GM04504 (cell line): ENCODE measurements at regions not wholly inside any gene's neighbourhood (a gene's known extent, or its start where the extent isn't known, plus 50 kb on each side); places are given as distances from the start of the nearest gene placed in this dataset.

Experiments used
- DNase-seq: peaks from one replicate; pipeline ENCODE4 v3.0.0-alpha.2; 2012; ENCODE audit warnings: low read depth

DNA sequence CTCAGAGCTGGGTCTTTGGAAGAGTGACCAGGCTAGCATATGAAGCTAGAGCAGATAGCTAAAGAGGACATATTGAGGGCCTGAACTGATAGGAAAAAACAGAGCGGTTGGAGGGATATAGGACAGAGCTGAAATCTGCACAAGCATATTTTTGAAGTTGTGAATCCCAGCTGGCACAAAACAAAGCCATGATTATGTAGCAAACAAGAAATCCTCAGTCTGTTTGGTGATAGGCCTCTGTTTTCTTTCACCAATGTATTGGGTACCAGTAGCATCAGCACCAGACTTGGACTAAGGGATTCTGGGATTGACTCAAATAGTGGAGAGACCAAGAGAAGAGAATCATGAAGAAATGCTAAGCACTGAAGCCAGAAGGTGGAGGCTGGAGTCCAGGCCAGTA lies 151.0 kb downstream of the FAM43A start:
- DNase-seq: no peak

DNA sequence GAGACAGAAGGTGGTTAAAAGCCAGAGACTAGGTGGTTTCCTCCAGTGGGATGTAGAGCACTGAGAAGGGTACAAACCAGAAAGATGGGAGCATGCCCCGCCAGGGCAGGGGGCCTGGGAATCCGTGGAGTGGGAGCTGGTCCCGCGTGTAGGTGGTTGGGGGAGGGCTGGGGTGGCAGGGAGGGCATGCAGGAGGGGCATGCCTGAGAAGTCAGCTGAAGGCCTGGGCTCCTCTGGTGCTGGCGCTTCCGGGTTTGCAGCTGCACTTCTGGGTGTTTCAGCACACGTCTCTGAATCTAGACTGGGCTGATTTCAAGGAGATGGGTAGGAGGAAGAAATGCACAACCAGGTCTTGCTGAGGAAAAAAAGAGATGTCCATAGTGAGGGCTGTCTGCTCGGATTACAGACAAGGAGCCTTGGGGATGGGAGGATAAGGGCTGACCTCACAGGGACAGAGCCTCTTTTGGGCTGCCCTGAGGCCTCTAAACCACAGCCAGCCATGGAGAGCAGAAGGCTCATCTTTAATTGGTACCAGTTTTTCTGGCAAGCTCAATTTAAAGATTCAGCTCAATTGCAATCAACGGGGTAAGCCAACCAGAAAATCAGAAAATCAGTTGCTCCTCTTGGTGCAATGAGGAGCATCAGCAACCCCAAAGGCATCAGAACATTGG lies 151.9 kb downstream of the FAM43A start:
- DNase-seq: no peak

DNA sequence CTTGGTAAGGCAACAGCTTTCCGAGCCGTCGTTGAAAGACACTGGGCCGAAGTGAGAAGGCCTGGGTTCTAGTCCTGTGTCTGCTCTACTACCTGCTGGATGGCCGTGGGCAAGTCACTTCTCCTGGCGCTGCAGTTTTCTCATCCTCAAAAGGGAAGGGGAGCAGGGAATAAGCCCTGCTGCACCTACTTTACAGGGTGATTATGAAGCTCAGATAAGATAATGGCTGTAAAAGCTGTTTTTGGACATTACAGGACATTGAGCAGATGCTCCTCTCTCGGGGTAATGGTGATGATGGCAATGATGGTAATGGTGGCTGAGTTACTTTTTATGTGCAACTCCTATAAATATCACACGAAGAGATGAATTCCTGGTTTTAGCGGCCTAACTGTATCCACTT lies 152.6 kb downstream of the FAM43A start:
- no peak for DNase-seq

DNA sequence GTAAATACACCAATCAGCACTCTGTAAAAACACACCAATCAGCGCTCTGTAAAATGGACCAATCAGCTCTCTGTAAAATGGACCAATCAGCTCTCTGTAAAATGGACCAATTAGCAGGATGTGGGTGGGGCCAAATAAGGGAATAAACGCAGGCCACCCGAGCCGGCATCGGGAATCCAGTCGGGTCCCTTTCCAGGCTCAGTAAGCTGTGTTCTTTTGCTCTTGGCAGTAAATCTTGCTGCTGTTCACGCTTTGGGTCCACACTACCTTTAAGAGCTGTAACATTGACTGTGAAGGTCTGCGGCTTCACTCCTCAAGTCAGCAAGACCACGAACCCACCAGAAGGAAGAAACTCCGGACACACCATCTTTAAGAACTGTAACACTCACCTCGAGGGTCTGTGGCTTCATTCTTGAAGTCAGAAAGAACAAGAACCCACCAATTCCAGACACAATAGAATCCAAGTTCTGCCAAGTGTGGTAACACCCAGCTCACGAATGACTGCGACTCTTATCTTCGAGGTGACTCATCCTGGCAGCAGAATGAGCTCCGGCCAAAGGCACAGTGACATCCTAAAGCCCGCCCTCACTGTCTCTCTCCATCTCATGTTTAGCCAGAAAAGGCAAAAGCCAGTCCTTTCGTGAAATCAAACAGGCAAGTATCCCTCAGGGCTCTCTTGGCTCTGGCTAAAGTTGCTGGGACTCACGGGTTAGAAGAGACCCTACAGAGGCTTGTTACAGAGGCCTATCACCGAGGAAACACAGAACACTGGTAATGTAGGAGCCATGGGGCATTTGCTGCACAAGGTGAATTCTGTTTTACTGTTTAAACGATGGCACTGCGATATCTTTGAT lies 155.2 kb downstream of the FAM43A start:
- no peak for DNase-seq

DNA sequence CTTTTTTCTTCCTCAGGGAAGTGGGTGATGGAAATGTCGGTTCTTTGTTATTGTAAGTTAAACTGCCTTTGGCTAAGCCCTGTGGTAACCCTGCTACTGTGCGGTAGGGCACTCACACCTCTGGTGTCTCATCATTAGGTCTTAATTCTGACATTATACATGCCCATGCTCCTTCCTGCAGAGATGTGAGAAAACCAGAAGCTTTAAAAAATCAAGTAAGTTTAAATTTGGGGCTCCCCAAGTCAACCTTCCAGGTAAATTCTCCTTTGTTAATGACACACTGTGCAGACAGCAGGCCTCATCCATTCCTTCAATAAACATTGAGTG lies 155.8 kb downstream of the FAM43A start:
- DNase-seq: no peak

DNA sequence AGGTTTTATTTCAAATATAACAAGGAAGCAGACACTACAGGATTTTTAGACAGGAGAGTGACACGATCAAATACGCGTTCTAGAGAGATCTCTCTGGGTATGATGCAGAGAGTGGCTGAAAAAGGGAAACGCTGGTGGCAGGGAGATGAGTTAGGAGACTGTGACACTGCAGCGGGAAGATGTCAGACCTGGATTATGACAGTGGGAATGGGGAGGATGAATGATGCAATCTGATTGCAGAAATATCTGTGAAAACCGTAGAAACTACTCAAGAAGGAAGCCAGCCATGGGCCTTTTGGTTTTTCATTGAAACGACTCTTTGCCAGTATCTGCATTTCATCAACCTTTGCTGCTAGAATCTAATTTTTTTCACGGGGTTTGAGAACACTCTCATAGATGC lies 157.9 kb downstream of the FAM43A start:
- DNase-seq: no peak

DNA sequence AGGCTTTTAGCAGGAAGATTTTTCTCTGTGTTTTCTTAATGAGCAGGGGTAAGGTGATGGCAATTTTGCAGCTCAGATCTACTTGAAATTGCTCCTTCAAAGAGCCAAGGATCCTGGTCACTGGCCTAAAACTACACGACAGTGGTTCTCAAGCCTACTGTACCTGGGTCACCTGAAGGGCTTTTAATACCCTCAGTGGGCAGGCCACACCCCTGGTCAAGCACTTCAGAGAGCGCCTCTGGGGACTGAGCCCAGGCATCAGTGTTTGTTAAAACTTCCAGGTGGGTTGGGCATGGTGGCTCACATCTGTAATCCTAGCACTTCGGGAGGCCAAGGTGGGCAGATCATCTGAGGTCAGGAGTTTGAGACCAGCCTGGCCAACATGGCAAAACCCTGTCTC lies 158.4 kb downstream of the FAM43A start:
- DNase-seq: no peak

DNA sequence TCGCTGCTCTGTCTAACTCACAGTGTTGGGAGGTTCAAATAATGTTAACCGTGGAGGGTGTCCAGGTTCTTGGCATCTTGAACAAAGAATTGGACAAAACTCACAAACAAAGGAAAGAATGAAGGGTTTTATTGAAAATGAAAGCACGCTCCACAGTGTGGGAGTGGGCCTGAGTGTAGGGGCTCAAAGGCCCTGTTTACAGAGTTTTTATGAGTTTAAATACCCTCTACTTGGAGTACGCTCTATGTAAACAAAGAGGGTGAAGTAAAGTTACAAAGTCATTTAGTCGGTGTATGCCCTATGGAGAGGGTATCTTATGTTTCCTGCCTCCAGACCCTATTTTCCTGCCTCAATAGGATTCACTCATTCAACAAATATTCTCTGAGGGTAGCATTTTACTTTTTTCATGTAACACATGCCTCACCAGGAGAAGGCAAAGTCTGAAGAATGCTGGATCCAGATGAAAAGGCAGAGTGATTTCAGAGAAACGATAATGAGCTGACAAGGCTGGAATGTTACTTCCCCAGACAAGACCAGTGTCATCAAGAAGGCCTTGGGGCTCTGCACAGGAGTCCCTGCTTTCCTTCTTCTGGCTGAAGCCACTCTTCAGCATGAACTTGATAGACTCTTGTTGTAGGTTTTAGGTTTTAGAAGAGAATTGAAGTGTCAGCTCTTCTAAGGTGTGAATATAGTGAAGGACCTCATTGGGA lies 163.6 kb downstream of the FAM43A start:
- DNase-seq: no peak

DNA sequence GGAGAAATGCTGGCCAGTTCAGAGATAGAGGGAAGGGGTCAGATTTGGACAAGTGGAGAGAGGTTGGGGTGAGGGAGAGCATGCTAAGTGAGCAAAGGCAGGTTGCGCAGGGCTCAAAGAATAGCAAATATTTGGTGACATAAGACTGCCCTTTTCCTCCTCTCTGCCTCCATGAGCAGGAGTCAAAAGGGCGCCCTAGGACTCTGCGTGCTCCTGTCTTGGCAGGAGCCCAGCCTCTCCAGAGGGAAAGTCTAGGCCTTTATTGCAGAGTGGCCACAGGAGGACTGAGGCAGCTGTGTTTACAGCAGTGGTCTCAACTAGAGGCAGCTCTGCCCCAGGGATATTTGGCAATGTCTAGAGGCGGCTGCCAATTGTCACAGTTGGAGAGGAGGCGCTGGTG lies 165.6 kb downstream of the FAM43A start:
- DNase-seq: no peak

DNA sequence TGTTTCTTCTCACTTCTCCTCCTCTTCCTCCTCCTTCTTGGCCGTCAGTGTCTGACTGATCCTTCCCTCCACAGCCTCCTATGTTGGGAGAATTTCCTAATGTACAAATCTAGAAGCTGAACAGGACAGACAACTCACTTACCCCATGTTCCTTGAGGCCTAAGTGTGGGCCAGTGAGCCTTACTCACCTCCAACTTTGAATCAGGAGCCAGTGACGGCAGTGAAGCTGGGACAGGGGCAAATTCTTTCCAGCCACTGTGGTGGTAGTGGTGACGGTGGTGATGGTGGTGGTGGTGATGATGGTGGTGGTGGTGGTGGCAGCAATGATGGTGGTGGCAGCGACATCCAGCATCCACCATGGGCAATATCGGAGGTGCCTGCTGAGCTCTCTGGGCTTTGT lies 166.3 kb downstream of the FAM43A start:
- DNase-seq: no peak

DNA sequence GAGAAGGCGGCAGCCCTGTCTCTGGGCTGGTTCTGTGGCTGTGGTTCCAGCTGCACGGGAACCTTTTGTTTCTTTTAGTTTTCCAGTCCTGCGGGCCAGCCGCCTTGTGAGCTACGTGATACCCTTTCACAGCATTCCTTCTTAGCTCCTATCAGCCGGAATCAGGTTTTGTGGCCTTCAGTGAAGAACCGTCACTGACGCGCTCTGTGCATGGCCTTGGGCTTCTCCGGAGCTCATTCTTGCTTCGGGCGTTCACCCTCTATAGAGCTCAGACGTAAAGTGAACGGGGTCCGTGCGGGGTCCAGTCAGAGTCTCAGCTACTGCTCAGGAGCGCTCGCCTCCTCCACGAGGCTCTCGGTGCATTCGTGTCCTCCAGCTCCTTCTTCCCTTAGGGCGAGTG lies 166.7 kb downstream of the FAM43A start:
- no peak for DNase-seq

DNA sequence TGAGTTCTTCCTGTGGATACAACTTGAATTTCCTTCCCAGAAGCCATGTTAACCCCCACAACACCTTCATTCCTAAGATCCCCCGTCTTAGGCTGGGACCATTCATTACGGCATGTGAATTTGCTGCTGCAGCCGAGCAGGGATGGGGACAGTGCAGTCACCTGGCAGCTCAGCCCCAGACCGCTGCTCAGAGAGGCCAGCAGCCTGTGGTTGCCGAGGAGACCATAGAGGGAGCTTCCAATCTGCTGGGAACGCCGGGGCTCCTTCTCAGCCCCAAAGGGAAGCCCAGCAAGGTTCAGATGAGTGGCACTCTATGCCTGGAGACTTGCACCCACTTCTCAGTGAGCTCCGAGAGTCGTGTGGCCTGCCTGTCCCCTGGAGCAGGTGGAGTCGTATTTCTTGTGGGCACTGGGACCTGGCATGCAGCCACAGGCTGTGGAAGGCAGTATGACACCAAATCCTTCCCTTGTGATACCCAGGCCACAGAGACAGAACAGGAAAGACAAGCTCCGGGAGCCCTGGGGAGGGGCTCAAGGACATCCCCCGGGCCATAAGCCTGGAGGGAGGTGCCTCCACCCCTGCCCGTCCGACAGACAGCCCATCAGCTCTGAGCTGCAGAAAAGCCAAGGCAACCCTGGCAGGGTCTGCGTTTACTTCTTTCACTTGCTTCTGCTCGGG lies 167.3 kb downstream of the FAM43A start:
- DNase-seq: no peak

DNA sequence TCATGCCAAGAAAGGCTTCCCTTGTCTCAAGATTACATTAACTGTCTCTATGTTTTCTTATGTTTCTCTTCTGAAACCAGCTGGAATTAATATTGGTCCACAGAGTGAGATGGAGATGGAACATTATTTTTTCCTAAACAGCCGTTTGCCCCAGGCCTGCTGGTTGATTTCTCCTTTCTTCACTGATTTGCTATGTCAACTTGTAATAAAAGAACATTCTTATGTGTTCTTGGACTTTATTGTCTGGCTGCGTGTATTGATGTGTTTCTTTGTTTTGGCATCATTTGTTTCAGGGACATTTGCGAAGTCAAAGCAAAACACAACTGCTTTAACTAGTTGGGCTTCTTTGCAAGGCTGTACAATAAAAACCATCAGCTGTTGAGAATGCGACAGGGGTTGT lies 168.5 kb downstream of the FAM43A start:
- DNase-seq: no peak

DNA sequence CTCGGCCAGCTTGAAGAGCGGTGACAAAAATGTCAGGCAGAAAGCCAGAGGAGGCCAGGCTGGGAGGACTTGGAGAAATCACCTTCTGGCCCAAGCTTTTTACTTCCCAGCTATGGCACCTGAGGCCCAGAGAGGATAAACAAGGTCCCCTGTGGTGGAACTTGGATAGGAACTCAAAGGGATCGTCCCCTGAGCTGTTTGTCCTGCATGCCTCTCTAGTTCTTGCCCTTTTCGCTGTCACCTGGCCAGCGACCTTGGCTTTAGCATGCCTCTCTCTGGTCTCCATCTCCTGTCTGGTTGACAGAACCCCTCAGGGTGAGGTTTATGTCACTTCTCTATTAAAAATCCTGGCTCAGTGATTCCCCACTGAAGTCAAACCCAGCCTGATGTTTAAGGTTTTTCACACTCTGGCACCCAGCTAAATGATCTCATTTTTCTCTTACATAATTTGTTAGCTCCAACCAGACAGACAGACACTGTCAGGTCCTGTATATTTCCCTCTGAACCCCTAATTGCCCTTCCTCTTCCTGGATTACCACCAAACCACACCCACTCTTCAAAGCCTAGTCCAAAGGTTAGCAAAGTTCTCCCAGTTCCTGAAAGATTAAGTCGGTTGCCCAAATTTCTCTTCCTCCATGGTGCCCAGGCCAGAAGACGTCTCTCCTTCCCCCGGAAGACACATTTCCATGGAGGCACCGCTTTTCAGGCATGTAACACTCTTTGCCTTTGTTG lies 169.1 kb downstream of the FAM43A start:
- no peak for DNase-seq

DNA sequence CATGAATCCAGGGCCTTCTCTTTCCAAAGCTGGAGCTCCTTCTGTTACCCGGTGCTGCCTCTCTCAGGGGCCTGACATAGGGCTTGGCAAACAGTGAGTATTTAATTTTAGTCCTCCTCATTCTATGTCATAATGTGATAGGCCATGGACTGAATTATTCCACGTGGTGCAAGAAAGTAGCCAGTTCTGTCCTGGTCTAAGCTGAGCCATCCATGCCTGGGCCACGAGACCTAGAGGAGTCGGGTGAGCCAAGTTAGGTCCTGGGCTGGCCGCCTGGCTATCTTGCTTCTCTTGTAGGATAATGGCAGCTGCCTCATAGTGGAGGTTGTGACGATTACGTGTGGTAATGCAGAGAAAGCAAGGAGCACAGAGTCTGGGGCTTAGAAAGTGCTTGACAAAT lies 170.6 kb downstream of the FAM43A start:
- DNase-seq: no peak

DNA sequence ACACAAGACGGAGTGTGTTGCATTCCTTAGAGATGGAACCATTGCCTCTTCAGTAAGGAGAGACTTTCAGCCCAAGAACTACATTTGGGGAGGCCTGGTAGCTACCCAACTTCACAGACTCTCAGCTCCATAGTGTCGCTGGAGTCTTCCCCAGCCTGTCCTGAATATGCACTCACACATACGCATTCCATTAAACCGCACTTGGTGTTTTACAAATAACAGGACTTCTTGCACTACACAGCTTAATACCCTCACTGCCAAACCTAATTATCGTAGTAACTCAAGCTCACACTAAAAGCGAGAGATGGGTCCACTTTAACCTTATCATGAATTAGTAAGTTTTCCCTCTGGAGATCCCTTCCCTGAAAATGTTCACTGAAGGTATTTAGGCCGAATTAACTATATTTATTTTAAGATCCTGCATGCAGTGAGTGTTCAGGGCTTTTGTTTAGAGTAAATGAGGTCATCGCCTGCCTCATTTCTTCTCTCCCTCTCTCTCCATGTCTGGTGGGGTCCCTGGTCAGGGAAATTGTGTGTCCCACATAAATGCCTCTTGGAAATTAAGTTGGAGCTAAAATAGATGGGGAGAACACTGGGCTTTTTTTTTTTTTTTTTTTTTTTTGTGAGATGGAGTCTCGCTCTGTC lies 171.9 kb downstream of the FAM43A start:
- no peak for DNase-seq

DNA sequence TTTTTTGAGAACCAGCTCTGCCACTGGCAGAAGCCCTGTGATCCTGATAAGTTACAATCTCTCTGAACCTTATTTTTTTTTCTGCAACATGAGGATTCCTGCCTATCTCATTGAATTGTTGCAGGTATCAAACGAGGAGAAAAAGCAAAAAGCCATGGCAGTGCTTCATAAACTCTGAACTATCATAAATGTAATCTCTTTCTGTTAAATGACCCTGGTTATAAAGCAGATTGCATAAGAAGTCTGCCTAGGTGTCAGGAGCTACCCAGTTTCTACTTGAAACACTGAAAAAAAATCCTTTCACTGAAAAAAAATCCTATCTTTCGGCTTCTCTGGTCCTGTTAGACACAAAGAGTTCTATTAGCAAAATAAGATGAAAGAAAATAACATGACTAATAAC lies 172.7 kb downstream of the FAM43A start:
- no peak for DNase-seq

DNA sequence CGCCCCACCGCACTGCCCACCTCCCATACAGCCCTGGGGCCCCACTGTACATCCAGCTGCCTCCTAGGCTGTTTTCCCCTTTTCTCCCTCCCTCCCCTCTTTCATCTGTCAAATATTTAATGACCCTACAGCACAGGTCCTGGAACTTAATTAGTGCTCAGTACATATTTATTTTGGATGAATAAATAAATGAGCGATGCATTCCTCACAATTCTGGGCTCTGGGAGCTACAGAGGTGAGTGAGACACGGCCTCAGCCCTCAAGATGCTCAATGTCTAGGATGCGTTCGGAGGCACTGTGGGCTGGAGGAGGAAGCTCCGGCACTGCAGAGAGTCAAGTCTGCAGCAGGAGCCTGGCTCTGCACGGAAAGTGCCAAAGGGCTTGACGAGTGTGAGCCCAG lies 175.0 kb downstream of the FAM43A start:
- no peak for DNase-seq

DNA sequence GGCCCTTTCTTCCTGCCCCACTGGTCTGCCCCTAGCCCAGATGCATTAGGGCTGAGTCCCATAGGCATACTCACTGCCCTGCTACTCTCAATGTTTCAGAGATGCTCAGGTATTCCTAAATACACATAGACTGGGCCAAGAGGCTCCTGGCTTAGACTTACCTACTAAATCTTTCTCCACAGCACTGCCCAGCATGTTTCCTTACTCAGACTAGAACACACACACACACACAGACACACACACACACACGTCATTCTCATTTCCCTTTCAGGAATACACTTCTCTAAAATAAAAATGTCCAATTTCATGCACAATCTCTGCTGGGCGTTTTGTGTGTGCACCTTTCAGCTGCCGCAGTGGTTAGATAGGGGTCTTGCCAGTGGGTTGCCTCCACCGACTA lies 175.7 kb downstream of the FAM43A start:
- no peak for DNase-seq

DNA sequence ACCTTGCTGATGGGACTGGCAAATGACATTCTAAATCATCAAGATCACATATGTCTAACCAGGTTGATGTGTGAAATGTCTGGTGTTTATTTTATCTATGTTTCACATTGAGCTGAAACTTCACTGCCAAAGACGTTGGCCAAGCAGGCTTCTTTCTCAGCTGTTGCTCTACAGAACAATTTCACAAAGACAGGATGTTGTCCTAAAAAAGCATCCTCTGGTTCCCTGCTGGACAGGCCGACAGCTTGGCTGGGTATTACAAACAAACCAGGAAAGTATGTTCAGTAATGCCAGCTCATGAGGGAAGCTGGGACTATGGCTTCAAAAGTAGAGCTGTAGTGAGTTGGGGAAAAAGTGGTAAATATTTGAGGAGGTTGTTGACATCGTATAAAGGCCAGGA lies 179.4 kb downstream of the FAM43A start:
- no peak for DNase-seq

DNA sequence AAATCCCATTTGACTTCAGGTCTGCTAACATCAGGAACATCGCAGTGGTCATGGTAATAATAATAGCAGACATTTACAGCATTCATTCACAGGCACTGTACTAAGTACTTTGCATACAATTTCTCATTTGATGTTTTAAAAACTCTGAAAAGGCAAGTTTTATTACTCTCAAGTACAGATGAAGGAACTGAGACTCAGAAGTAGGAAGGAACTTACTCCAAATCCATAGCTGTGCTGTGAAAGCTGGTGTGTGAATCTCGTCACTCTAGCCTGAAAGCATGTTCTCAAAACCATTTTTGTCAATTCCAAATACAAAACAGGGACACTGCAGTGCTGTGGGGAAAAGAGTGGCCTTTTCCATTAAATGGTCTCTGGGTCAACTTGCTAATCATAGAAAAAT lies 179.9 kb downstream of the FAM43A start:
- no peak for DNase-seq

DNA sequence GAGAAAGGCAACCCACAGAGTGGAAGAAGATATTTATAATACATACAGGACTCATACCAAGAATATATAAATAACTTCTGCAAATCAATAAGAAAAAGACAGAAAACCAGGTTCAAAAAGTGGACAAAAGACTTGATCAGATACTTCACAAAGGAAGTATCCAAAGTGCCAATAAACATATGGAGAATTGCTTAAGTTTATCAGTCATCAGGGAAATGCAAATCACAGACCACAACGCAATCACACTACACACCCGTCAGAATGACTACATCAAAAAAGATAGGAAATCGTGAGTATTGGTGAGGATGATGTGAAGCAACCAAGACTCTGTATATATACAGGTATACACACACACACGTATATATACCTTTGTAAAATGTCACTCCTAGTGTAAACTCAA lies 180.6 kb downstream of the FAM43A start:
- no peak for DNase-seq
